Central memory CD4-positive, alpha-beta T cell (primary cell): ENCODE measurements at regions not wholly inside any gene's neighbourhood (a gene's known extent, or its start where the extent isn't known, plus 50 kb on each side); places are given as distances from the start of the nearest gene placed in this dataset.
A peak's percentile ranks its signal among the peaks of the same experiment; 100 is the strongest.

ENCODE experiments used
- DNase-seq: peaks from one replicate; pipeline ENCODE4 v3.0.0; 2022

GRCh38 chr10:110375121-110375520 is 70.4 kb upstream of the SMNDC1 start:
- no peak for DNase-seq

GRCh38 chr10:110376021-110376766 is 71.5 kb upstream of the SMNDC1 start:
- DNase-seq, result no peak

- no peak for DNase-seq
Observed at GRCh38 chr10:110376767-110377160, 72.0 kb upstream of the SMNDC1 start.

- DNase-seq, result no peak
Observed at GRCh38 chr10:110378006-110378405, 73.3 kb upstream of the SMNDC1 start.

- DNase-seq, result no peak
Observed at GRCh38 chr10:110378533-110379108, 73.9 kb upstream of the SMNDC1 start.

- no peak for DNase-seq
Observed at GRCh38 chr10:110379831-110380230, 75.1 kb upstream of the SMNDC1 start.

- no peak for DNase-seq
Observed at GRCh38 chr10:110380293-110380692, 75.6 kb upstream of the SMNDC1 start.

- DNase-seq, result no peak
Observed at GRCh38 chr10:110382695-110383094, 78.0 kb upstream of the SMNDC1 start.

GRCh38 chr10:110387617-110387982 is 82.9 kb upstream of the SMNDC1 start:
- DNase-seq, result no peak

- no peak for DNase-seq
Observed at GRCh38 chr10:110387983-110388686, 83.4 kb upstream of the SMNDC1 start.

- no peak for DNase-seq
Observed at GRCh38 chr10:110388687-110389052, 84.0 kb upstream of the SMNDC1 start.

GRCh38 chr10:110389255-110389654 is 84.5 kb upstream of the SMNDC1 start:
- DNase-seq, result no peak

- no peak for DNase-seq
Observed at GRCh38 chr10:110391541-110391940, 86.8 kb upstream of the SMNDC1 start.

GRCh38 chr10:110392121-110392520 is 87.4 kb upstream of the SMNDC1 start:
- DNase-seq, result no peak

- no peak for DNase-seq
Observed at GRCh38 chr10:110392868-110393740, 88.4 kb upstream of the SMNDC1 start.

- DNase-seq, result no peak
Observed at GRCh38 chr10:110393866-110394265, 89.1 kb upstream of the SMNDC1 start.

GRCh38 chr10:110394296-110394695 is 89.6 kb upstream of the SMNDC1 start:
- no peak for DNase-seq

GRCh38 chr10:110394898-110395297 is 90.2 kb upstream of the SMNDC1 start:
- DNase-seq, result no peak

GRCh38 chr10:110395350-110396283 is 90.9 kb upstream of the SMNDC1 start:
- DNase-seq, result peak; percentile 31

GRCh38 chr10:110396284-110396651 is 91.5 kb upstream of the SMNDC1 start:
- no peak for DNase-seq

GRCh38 chr10:110397856-110398255 is 93.1 kb upstream of the SMNDC1 start:
- no peak for DNase-seq
